ENCODE measurements at regions not wholly inside any gene's neighbourhood (a gene's known extent, or its start where the extent isn't known, plus 50 kb on each side); places are given as distances from the start of the nearest gene placed in this dataset.
A peak's percentile ranks its signal among the peaks of the same experiment; 100 is the strongest.

DNA sequence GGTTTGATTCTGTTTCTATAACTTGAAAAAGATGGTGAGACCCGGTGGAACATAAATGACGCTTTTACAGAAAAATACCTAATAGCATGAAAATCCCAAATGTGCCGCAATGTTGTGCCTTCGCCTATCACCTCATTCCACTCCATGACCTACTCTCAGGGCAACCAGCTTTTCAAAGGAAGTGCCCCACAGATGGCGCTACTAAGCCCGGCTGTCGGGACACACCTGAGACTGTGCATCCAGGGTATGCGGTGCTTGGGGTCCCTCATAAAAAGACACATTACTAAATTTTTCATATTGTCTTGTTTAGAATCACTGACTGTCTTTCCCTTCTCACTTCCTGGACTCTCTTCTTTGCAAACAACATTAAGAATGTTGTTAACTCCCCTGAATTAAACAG, 145.5 kb upstream of the RPS6KA2 start:
- DNase-seq, result peak in 1 of 2 experiments; percentile 15

DNA sequence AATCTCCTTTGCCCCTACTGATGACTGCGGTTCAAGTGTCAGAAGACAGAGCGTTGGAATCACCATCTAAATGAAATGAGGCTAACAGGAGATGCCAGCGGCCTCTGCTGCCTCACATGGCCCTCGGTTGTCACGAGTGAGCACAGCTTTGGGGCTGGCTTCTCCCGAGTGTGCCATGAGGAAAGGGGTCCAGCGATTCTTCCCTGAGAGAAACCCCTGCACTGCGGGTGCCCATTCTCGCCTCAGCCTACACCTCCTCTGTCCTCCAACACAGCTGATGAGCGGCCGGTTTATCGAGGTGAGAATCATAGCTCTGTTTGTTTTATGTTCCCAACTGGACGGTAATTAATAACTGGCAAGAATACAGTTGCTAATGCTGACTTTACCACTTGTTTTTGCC, 144.7 kb upstream of the RPS6KA2 start:
- no peak for DNase-seq

DNA sequence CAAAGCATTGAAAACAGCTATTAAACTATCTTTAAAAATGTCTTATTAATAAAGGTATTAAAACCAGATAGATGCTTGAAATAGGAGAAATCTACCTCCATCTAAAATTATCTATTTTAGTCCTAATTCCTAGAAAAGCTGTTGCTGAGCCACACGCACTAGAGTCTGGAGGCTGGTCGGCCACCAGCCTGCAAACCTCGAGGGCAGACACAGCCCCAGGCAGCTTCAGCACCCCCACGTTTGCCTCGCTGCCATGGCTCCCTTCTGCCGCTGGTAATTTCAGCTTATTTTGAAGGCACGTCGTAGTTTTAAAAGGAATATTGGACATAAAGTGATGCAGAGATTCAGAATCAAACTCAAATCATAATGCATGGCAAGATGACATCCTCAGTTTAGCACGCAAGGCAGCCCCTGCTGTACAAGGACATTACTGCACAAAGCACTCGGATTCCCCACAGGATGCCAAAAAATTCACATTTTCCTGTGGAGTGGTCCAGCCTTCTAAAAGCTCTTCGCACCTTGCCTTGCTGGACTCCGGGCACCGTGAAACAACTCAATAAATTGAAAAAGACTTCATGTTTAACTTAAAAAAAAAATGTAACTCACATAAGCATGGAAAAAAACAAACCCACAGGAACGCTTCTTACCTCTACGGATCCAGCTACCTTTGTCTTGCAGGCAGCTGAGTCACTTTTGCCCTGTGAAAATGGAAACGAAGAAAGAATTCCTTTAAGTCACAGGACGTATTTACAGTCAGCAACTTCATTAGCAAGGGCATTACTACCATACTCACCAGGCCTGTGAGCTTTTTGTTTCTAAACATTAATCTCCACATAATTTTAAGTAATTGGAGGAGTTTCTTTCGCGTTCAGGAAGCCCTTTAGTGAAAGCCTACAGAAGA, 143.4 kb upstream of the RPS6KA2 start:
- DNase-seq, result peak; percentile 7 to 8

DNA sequence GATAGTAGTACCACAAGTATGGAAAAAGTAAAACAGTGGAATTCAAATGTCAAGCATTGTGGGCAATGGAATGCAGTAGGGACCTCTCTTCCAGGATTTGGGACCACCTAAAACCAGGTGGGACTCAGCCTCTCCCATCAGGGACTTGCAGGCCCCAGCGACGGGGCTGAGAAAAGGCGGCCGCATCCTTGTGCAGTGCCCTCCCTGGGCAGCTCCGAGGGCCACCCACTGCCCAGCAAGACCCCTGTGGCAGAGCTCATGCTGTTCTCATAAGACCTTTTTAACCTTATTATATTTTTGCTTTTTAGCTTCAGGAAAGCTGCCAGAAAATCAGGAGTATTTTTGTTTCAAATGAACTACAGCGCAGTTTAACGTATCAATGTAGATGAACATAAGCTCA, 142.6 kb upstream of the RPS6KA2 start:
- DNase-seq, result peak in 1 of 2 experiments; percentile 1

DNA sequence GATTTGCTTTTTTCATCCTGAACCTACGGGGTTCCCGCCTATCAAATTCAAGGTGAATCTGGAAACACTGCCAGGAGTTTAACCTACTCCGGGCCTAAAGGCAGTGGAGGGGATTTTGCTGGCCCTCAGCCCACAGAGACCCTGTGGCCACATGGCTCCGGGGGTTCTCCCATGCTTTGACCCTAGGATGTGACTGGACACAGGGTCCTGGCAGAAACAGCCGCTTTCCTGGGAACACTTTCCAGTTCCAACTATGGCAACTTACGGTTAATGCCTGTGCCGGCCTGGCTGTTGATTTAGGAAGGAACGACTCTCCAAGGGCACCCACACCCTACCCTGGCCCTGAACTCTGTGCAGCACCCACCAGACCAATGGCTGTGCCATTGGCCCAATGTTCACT, 141.7 kb upstream of the RPS6KA2 start:
- peak in 1 of 2 experiments; percentile 2 for DNase-seq

DNA sequence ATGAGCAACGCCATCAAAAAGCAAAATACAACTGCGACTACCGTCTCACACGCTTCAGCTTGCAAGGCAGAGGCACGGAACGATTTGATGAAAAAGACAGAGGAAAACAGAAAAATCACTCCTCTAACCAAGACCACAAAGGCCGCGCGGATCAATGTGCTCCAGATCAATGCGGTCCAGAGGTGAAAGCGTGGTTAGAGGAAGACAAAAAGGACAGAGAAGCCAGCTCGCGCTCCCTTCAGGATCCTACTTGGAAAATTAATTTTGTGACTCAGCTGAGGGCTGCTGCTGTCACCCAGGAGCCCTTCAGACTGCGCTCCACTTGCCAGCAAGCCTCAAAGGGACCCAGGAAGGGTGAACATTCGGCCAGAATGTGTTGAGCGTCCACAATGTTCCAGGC, 140.2 kb upstream of the RPS6KA2 start:
- DNase-seq, result peak in 1 of 2 experiments; percentile 13

DNA sequence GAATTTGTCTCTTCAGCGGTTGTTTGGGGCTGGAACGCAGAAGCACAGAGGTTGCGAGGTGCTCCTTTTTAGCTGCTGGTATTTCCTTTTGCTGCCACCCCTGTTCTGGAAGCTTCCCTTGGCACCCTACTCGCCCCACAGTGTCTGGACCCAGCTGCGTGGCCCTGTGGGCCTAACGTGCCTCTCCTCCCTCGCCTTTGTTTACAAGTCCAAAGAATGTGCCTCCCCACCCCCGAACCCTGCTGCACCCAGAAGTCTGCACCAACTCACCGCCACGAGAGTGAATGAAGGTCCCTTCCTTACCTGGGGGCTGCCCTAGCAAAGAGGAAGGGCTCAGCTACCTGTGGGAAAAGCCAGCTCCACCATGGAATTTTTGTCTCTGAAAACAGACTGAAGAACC, 139.7 kb upstream of the RPS6KA2 start:
- peak in 1 of 2 experiments; percentile 5 for DNase-seq

DNA sequence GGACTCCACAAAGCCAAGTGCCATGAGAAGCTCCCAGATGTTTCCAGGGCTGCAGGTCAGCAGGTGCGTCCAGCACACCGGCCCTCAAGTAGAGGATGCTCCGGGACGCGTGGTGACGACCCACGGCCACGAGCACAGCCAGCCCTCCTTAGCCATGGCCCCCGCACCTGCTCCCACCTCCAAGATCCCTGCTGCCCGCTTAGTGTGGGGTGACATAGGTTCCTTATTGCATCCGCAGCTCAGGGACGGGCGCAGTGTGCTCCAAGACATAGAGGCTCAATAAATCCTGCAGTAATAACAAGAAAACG, 138.1 kb upstream of the RPS6KA2 start:
- DNase-seq, result no peak

DNA sequence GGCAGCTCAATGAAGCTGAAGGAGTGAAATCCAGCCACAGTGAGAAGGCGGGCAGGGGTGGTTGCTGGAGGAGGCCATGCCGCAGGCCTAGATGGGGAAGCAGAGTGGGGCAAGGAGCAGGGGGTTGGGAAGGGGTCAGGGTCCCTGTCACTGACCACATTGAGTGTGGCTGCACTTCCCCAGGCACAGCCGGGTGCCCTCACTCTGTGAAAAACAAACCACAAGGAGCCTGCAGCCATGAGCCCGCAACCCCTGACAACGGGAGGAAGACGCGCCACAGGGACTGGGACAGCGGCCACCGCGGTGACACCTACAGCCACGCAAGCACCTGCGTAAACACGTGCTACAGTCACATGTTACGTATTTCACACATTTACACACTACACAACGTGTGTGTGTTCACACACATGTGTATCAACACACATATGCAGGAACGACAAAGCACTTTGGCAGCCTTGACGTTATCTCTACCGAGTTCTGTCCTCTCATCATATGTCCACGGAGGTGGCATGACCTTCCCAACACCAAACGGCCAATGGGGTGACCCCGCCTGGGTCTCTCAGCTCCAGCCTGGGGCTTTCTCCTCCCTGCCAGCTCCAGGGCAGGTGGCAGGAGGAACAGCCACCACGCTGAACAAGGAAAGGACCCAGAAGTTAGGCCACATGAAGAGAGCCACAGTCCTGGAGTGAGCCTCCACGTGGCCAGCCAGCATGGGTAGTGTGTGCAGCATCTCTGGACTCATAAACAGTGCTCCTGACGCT, 137.6 kb upstream of the RPS6KA2 start:
- no peak for DNase-seq

DNA sequence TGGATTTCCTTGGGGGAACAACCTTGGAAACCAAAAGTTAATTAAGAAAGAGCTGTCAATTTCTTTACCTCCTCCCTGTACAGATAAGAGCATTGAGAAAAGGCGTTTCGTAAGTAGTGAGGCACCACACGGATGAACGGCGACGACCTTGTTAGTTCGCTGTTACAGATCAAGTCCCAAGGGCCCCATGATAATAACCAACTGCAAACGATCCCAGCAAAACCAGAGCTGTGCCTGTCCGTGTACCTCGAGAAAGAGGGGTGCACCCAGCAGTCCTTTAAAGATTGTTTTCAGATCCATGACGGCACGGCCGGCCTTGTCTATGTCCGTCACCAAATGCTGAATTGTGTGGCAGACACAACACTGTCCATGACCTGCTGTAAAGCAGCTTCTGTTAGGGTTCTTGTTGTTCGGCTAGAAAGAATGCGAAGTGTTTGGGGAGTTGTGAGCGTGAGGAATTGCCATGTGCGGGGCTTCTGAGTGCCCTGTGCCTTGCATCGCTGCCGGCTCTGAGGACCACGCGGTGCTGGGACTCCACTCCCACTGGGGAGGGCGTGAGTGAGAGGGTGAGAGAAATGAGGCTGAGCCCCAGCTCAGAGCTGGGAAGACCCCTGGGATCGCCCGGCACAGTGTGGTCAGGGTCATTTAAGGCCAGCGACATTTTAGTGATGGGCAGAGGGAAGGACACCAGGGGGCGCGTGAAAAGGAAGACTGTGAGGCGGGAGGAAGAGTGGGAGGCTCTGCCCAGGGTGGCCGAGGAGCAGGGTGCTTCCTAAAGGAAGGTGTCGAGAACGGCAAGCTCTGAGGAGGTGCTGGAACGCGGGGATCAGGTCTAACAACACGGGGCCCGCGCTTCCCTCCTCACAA, 136.8 kb upstream of the RPS6KA2 start:
- no peak for DNase-seq

DNA sequence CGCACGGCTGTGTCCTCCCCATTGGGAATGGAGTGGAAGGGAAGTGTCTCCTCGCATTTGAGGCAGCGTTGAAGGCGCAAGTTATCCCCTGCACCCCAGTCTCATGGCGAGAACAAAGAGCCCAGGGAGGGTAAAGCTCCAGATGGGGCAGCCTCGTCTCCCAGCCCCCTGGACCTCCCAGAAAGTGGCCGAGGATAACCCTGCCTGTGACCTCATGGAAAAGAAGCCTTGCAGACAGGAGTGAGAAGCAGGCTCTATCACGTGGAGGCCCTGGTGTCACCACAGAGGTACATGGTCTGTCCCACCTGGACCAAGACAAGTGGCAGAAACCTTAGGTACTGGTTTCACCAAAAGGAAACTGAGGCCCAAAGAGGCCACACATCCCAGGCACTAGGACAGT, 134.8 kb upstream of the RPS6KA2 start:
- no peak for DNase-seq

DNA sequence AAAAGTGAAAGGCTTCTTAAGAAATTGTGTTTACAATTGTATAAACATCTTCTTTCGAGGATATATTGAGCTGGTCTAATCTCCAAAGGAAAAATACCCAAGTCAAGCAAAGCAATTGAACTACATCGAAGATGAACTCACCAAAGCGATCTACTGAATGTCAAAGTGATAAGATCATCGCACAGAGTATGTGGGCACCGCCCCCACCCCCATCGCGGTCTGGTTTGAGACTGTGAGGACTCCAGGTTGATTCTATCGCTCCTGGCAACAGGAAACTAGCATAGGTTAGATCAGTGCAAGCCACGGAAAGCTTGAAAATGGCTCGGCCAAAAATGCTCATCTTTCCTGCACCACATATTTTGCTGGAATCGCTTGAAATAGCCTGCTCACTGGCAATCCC, 133.2 kb upstream of the RPS6KA2 start:
- DNase-seq, result peak; percentile 77 to 80

DNA sequence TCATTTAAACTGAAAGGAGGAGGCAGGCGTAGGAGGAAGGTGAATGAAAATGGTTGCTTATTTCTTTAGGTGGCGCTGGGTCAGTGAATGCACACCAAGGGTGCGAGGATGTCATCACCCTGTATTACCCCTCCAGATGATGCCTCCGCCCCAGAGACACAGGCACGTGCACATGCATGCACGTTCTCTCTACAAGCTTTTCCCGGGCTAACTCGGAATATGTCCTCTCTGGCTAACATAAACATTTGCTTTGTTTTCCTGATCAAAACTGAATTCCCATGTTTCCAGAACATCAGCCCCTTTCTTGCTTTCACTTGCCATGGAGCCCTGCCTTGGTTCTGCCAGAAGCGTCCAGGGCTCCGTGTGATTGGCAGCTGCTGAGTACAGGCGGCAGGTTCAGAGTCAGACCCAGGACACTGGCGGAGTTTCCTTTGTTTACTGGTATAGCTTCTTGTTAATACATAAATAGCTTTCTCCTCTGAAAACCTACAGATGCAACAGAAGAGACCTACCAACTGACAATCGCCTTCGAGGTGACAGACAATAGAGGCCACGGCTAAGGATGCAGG, 131.2 kb upstream of the RPS6KA2 start:
- DNase-seq, result no peak

DNA sequence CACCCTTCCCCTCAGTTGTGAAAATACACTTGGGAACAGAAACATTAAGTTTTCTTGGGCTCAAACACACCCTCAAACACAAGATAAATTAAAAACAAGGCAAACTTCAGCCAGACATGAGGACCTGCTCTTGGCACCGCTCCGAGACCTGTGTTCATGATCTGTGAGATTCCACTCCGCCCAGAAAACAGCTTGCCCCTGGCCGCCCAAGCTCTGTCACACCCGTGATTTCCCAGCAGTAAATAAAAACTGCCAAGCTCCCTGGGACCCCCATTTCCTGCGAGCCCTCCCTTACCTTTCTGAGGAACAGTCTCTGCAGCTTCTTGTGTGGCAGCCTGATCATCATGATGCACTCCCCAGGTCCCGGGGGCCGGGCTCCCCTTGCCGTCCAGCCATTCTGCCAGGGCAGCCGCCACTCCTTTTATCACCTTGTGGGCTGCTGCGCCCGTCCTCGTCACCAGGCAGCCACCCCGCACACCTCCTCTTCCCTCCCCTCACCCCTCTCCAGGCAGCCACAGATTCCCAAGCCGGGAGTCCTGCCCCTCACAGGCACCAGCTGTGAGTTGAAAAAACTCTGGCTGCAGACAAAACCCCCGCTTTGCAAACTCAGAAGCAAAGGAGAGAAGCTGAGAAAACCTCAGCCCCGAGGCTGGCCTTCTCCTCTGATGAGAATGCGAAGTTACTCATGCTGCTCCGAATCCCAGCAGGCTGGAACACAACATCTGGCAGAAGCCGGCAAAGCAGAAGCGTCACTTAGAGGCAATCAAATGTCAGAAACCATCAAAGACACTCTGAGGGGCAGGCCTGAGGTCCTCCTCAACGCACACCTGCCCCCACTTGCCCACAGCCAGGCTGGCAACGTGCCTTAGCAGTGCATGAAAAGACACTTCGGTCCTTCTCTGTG, 130.4 kb upstream of the RPS6KA2 start:
- peak in 1 of 2 experiments; percentile 33 for DNase-seq

DNA sequence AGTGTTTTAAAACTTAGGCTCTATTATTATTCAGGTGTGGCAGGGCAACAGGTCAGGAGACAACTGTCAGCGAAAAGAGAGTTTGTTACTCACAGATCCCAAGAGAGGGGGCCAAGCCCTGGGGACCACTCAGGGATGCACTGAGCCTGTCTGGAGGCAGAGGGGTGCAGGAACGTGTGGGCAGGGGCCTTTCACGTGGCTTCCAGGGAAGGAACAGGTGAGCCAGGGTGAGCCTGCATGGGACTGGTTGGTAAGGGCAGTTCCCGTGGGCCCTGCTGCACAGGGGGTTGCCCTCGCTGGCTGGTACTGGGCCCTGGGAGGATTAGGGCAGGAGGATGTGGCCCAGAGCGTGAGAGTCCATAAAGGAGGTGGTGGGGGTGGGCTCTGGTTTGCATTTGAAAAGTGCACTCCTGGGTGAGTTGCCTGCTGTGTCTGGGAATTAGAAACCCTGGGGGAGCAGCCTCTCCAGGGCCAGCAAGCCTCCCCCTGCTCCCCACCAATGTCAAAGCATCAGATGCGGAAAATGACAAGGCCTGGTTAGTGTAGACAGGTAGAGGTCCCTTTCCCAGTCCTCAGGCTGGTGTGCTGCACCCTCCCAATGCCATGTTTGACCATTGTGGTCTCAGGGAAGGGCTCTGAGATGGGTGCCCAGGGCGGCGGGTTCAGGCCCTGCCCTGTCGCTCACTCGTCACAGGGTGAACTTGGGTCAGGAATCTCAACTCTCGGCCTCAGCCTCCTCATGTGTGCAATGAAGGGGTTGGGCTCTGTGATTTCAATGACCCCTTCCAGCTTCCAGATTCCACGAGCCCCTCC, 127.4 kb upstream of the RPS6KA2 start:
- DNase-seq, result no peak

DNA sequence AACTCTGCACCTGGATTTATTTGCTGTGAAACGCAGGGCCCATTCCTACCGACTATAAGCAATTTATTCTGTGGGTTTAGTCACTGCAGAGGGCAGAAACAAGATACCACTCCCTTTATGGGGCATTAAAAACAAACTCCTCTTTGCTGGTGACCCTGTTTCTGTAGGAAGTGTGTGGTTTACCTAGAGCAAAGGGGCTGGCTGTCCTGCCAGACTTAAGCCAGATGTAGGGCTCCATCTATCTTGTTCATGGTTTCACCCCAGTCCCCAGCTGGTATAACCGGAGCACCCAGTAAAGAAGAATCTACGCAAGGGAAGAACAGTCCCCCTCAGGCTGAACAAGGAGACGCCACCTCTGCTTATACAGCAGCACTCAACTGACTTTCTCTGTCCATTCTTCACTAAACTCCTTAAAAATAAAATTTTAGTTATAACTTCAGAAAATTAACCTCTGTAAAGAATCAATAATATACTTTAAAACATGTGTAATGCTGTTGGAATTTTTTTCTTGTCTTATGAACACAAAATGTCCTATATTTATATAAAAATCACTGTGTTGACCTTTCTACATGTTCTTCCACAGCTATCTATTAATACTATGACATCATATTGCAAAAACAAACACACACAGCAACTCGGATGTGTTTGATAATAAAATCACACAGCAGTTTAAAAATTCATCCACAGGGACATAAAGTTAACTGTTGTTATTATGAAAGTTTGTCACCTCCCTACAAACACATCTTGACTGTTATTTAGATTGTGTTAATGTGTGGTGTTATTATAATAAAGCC, 126.1 kb upstream of the RPS6KA2 start:
- no peak for DNase-seq

DNA sequence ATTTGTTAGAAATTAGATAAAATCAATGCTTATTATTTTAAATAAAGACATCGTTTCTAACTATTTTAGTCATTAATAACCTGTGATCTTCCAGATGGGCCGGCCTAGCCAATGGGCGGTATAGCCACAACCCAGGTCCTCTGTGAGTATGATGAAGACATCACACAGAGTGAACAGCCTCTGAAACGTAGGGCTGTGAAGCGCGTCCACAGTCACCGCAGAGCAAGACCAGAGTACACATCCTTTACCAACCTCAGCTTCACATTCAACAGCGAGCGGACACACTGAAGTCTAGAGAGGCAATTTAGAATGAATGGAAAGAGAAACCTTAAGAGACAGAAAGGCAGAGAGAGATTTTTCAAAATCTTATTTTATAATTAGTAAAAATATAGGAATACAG, 125.0 kb upstream of the RPS6KA2 start:
- no peak for DNase-seq

DNA sequence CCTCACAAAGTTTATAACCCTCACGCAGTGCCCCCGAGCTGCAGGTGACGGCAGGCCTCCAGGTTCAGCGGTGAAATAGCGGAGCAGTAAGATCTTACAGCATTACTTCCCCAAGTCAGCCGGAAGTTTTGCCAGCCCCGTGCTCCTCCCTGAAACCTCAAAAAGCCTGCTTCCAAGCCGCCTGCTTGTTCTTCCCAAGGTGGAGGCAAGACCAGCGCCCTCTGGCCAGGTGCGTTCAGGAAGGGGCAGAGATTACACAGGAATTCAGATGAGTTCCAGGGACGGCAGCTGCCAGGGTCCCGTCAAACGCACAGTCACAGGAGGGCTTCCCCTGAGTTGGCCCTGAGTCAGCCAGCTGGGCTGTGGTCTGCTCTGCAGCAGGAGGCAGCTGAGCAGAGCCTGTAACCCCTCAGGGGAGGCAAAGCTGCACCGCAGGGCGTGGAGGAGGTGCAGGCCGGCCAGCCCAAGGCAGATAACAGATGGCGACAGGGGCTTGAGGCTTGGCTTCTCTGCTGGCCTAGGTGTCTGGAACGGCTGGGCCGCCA, 124.1 kb upstream of the RPS6KA2 start:
- peak in 1 of 2 experiments; percentile 32 for DNase-seq

DNA sequence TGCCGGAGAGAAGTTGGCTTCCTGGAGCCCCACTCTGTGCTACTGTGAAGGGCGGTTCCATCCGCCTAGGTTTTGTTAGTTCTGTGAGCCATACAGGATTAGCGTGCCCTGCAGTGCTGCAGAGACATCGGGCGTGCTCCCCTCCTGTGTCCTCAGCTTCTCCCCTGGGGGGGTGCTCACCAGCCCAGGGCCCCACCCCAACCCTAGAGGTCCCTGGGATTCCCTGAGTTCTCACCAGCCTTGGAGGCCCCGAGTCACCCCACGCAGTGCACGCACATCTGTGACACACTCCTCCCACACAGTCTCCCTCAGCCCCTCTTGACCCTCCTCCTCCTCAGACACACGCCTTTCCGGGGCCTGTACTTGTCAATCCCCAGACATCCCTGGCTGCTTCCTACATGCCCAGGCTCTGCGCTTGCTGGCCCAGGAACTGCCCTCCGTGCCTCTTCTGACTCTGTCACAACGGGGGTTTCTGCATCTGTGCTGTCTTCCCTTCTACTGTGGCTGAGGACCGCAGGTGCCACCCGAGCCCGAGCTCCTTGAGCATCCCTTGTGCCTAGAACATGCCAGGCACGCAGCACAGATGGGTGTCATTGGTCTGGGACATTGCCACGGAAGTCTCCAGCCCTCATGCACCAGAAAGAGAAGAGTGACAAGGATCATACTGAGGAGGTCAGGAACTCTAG, 123.2 kb upstream of the RPS6KA2 start:
- no peak for DNase-seq
